Endothelial cell of umbilical vein (primary cell): ENCODE measurements at regions not wholly inside any gene's neighbourhood (a gene's known extent, or its start where the extent isn't known, plus 50 kb on each side); places are given as distances from the start of the nearest gene placed in this dataset.

Experiments used
- BruUV-seq: library from RNA; stranded (reverse); fragments of 400-500 nt; replicated peaks from 2 replicates; lab custom pipeline; 2021; lab: Mats Ljungman, UMichigan
- CTCF ChIA-PET: fragments of 300-600, 350-600 bp; sonication (Branson Sonifier 250); formaldehyde crosslinking; loops from one replicate; lab custom pipeline; 2021; ENCODE audit warnings: antibody characterized with exemption, inconsistent platforms; lab: Charles Lee
- POLR2A ChIA-PET: fragments of 300-600, 350-600 bp; sonication (Branson Sonifier 250); formaldehyde crosslinking; loops from one replicate; lab custom pipeline; 2021; ENCODE audit warnings: antibody characterized with exemption, inconsistent platforms; lab: Charles Lee
- DNase-seq: peaks from one replicate; pipeline ENCODE4 v3.0.0-alpha.2; 2011; ENCODE audit warnings: low read depth, low spot score
- FAIRE-seq: peaks from 2 replicates; lab custom pipeline; 2011; peaks lifted over from hg19 to GRCh38; lab: Jason Lieb, UNC
- H2AFZ ChIP-seq: 2 replicates; pipeline ENCODE4 v1.6.0; 2012; ENCODE audit warnings: low read depth, low read length, control low read depth, inconsistent platforms
- H3K27ac ChIP-seq: 2 replicates; pipeline ENCODE4 v1.5.1; 2011; ENCODE audit warnings: low read depth, mild to moderate bottlenecking, control low read depth, low read length, moderate library complexity; ENCODE audit not compliant: insufficient read depth
- H3K27me3 ChIP-seq, 2 experiments: 2 replicates each; pipeline versions ENCODE4 v1.6.0 to v1.6.1; 2011; ENCODE audit warnings: low read length in 2 of 2, mixed read lengths in 1 of 2; ENCODE audit not compliant: control insufficient read depth in 2 of 2, insufficient read depth in 2 of 2
- H3K36me3 ChIP-seq, 2 experiments: 2 replicates in 1 of 2; 3 replicates in 1 of 2; pipeline ENCODE4 v1.5.1; 2011; ENCODE audit warnings: low read length in 2 of 2, mild to moderate bottlenecking in 1 of 2, moderate library complexity in 1 of 2; ENCODE audit not compliant: control insufficient read depth in 2 of 2, insufficient read depth in 2 of 2; ENCODE audit errors: extremely low read depth in 1 of 2
- H3K4me1 ChIP-seq: 3 replicates; pipeline ENCODE4 v1.5.1; 2011; ENCODE audit warnings: mild to moderate bottlenecking, low read length; ENCODE audit not compliant: control insufficient read depth, insufficient read depth; ENCODE audit errors: extremely low read depth
- H3K4me2 ChIP-seq: 2 replicates; pipeline ENCODE4 v1.6.1; 2011; ENCODE audit warnings: low read length, control low read depth, mixed read lengths; ENCODE audit not compliant: insufficient read depth
- H3K4me3 ChIP-seq, 3 experiments: fragments of 200-600 bp in 1 of 3; sonication (generic), shearing (Covaris generic) in 1 of 3; replicated peaks in 1 of 3; 2 replicates each; pipeline ENCODE4 v1.5.1; 2011 to 2016; ENCODE audit warnings: control low read depth in 3 of 3, low read length in 3 of 3, mild to moderate bottlenecking in 2 of 3, inconsistent platforms in 1 of 3, low read depth in 1 of 3, moderate library complexity in 1 of 3; ENCODE audit not compliant: insufficient read depth in 1 of 3
- H3K79me2 ChIP-seq: 2 replicates; pipeline ENCODE4 v1.6.0; 2012; ENCODE audit warnings: low read length, inconsistent platforms; ENCODE audit not compliant: control insufficient read depth, insufficient read depth
- H3K9ac ChIP-seq: replicated peaks from 2 replicates; pipeline ENCODE3; 2011; ENCODE audit warnings: low read length, control low read depth; ENCODE audit not compliant: insufficient read depth; ENCODE audit errors: extremely low read depth
- H3K9me1 ChIP-seq: replicated peaks from 3 replicates; pipeline ENCODE4 v1.6.0; 2011; ENCODE audit warnings: mild to moderate bottlenecking, low read length; ENCODE audit not compliant: control insufficient read depth, insufficient read depth; ENCODE audit errors: extremely low read depth
- H3K9me3 ChIP-seq: replicated peaks from 2 replicates; pipeline ENCODE4 v1.5.1; 2012; ENCODE audit warnings: low read length, inconsistent platforms; ENCODE audit not compliant: control insufficient read depth, insufficient read depth
- H4K20me1 ChIP-seq: replicated peaks from 2 replicates; pipeline ENCODE3; 2011; ENCODE audit warnings: mild to moderate bottlenecking, low read length; ENCODE audit not compliant: control insufficient read depth, insufficient read depth; ENCODE audit errors: extremely low read depth
- EZH2 ChIP-seq: IDR thresholded peaks from 2 replicates; pipeline ENCODE4 v1.6.1; 2012; ENCODE audit warnings: borderline replicate concordance, low read depth, mild to moderate bottlenecking, moderate library complexity, low read length, inconsistent platforms; ENCODE audit not compliant: severe bottlenecking
- FOS ChIP-seq: IDR thresholded peaks from 2 replicates; pipeline ENCODE4 v1.6.1; 2011; ENCODE audit warnings: mild to moderate bottlenecking, low read length, moderate library complexity, borderline replicate concordance; ENCODE audit not compliant: insufficient read depth
- GATA2 ChIP-seq: IDR thresholded peaks from 2 replicates; pipeline ENCODE4 v1.7.0; 2011; ENCODE audit warnings: low read depth, mild to moderate bottlenecking, moderate library complexity, mixed read lengths, low read length; ENCODE audit not compliant: insufficient read length, insufficient read depth
- JUN ChIP-seq: IDR thresholded peaks from 2 replicates; pipeline ENCODE4 v1.6.1; 2011; ENCODE audit warnings: borderline replicate concordance, low read depth; ENCODE audit not compliant: insufficient read length, insufficient read depth
- MYC ChIP-seq: IDR thresholded peaks from one replicate; pipeline ENCODE4 v1.6.1; 2011; ENCODE audit warnings: mild to moderate bottlenecking, low read depth, low read length
- POLR2A ChIP-seq: IDR thresholded peaks from 2 replicates; pipeline ENCODE4 v1.6.1; 2012; ENCODE audit warnings: low read depth, mild to moderate bottlenecking, control low read depth, low read length
- POLR2AphosphoS5 ChIP-seq: IDR thresholded peaks from 2 replicates; pipeline ENCODE4 v1.6.1; 2012; ENCODE audit warnings: low read depth, mild to moderate bottlenecking, control low read depth, low read length, moderate library complexity; ENCODE audit not compliant: insufficient read depth
- dilution Hi-C: fragments of 300-500 bp; cut with MboI; formaldehyde crosslinking; loops from one replicate; pipeline ENCODE4 v1.15.0; 2019; ENCODE audit warnings: low sequenced_read_pairs; ENCODE audit not compliant: extremely low pct_ligation_motif_present
- intact Hi-C: fragments of 100-400 bp; cut with micrococcal nuclease; formaldehyde crosslinking; loops from one replicate; pipeline ENCODE4 v1.10.0; 2022
- TF ChIP-seq, protein P1 (sequence below): IDR thresholded peaks from 2 replicates; pipeline ENCODE4 v1.6.1; 2011; ENCODE audit not compliant: insufficient read depth, insufficient read length
- TF ChIP-seq, protein P2 (sequence below), 2 donors: IDR thresholded peaks; 1 replicate in 1 of 2; 2 replicates in 1 of 2; pipeline ENCODE4 v1.5.1; 2011; ENCODE audit warnings: low read length in 2 of 2, mild to moderate bottlenecking in 2 of 2, moderate library complexity in 2 of 2, control low read depth in 1 of 2, inconsistent platforms in 1 of 2, low read depth in 1 of 2; ENCODE audit not compliant: insufficient read depth in 1 of 2; ENCODE audit errors: extremely low read depth in 1 of 2

DNA sequence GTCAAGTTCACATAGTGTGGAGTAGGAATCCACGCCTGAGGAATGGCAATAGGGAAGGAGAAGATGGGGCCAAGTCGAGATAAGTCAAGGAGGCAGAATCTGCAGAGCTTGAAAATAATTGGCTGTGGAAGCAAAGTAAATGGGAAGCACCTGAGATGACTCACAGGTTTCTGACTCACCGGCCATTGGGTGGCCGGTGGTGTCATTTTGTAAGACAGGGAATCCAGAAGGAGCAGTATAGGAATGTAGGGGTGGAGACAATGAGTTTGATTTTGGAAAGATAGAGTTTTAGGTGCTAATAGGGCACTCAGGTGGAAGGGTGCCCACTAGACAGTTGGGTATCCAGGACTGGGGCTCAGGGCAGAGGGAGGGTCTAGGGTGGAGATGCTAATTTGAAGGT is 201.0 kb upstream of the MAMLD1 start:
- Histone ChIP-seq H4K20me1 (no peaks in the 10 kb centered on the region), H2AFZ (no peak overlapping the region), H3K9me1 (no peaks in the 10 kb centered on the region), H3K9me3 (no peaks in the 10 kb centered on the region), H3K4me2 (no peak overlapping the region), H3K9ac (no peak overlapping the region), H3K36me3 (no peaks in the 10 kb centered on the region), H3K27ac (no peak overlapping the region), H3K79me2 (no peaks in the 10 kb centered on the region), H3K4me1 (no peaks in the 10 kb centered on the region), H3K27me3 (no peaks in the 10 kb centered on the region), H3K4me3 (no peak overlapping the region)
- ChIA-PET CTCF (no interaction called here), POLR2A (no interaction called here)
- intact Hi-C loops = no loop called here
- dilution Hi-C loops = no loop called here
- TF ChIP-seq, protein P1, sequence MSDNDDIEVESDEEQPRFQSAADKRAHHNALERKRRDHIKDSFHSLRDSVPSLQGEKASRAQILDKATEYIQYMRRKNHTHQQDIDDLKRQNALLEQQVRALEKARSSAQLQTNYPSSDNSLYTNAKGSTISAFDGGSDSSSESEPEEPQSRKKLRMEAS = no peak
- TF ChIP-seq POLR2A = no peak
- no peak for TF ChIP-seq FOS
- TF ChIP-seq EZH2 = no peak
- no peak for TF ChIP-seq MYC
- TF ChIP-seq GATA2 = no peak
- TF ChIP-seq JUN = no peak
- no peak for TF ChIP-seq POLR2AphosphoS5
- TF ChIP-seq, protein P2, sequence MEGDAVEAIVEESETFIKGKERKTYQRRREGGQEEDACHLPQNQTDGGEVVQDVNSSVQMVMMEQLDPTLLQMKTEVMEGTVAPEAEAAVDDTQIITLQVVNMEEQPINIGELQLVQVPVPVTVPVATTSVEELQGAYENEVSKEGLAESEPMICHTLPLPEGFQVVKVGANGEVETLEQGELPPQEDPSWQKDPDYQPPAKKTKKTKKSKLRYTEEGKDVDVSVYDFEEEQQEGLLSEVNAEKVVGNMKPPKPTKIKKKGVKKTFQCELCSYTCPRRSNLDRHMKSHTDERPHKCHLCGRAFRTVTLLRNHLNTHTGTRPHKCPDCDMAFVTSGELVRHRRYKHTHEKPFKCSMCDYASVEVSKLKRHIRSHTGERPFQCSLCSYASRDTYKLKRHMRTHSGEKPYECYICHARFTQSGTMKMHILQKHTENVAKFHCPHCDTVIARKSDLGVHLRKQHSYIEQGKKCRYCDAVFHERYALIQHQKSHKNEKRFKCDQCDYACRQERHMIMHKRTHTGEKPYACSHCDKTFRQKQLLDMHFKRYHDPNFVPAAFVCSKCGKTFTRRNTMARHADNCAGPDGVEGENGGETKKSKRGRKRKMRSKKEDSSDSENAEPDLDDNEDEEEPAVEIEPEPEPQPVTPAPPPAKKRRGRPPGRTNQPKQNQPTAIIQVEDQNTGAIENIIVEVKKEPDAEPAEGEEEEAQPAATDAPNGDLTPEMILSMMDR (IDR thresholded peaks at IDR 0.05; ENCODE audit: extremely low read depth in 1 of 2, insufficient read depth in 1 of 2, low read depth in 1 of 2, low read length in 2 of 2) = no peak
- BruUV-seq = no TSS peak
- no peak for FAIRE-seq
- no peak for DNase-seq
